IMR-90 (cell line): ENCODE measurements at regions not wholly inside any gene's neighbourhood (a gene's known extent, or its start where the extent isn't known, plus 50 kb on each side); places are given as distances from the start of the nearest gene placed in this dataset.
A peak's percentile ranks its signal among the peaks of the same experiment; 100 is the strongest.

Experiments
- ATAC-seq: fragments of 200-7000 bp; cut with Tn5 transposase; 2 replicates; pipeline ENCODE4 v1.9.1; 2020; ENCODE audit warnings: low read depth, mild to moderate bottlenecking, moderate library complexity
- BruUV-seq: library from RNA; stranded (reverse); fragments of 400-500 nt; replicated peaks from 2 replicates; lab custom pipeline; 2021; lab: Mats Ljungman, UMichigan
- CTCF ChIA-PET: fragments of 300-600 bp; formaldehyde crosslinking; extraction: SDS; loops from one replicate; lab custom pipeline; 2021; ENCODE audit warnings: antibody characterized with exemption; lab: Yijun Ruan, JAX
- POLR2A ChIA-PET: fragments of 300-600 bp; sonication (Branson Sonifier 250); formaldehyde crosslinking; loops from one replicate; lab custom pipeline; 2022; ENCODE audit warnings: antibody characterized with exemption; ENCODE audit not compliant: unreplicated experiment; lab: Charles Lee
- DNase-seq: peaks from one replicate; pipeline ENCODE4 v3.0.0; 2013
- H2AFZ ChIP-seq: replicated peaks from 2 replicates; pipeline ENCODE3; 2013; ENCODE audit warnings: low read length, mild to moderate bottlenecking; ENCODE audit not compliant: poor library complexity
- H2AK5ac ChIP-seq: 2 replicates; pipeline ENCODE4 v1.6.1; 2013; ENCODE audit warnings: low read depth, low read length, inconsistent platforms
- H2AK9ac ChIP-seq: replicated peaks from 2 replicates; pipeline ENCODE3; 2013; ENCODE audit warnings: mild to moderate bottlenecking, low read depth, low read length, moderate library complexity; ENCODE audit not compliant: poor library complexity
- H2BK120ac ChIP-seq: 2 replicates; pipeline ENCODE4 v1.6.1; 2013; ENCODE audit warnings: low read depth, low read length, inconsistent platforms
- H2BK15ac ChIP-seq: 3 replicates; pipeline ENCODE4 v1.6.1; 2013; ENCODE audit warnings: low read depth, low read length, inconsistent platforms
- H2BK20ac ChIP-seq: 2 replicates; pipeline ENCODE4 v1.6.1; 2013; ENCODE audit warnings: low read depth, mild to moderate bottlenecking, inconsistent platforms, low read length, moderate library complexity
- H2BK5ac ChIP-seq: 2 replicates; pipeline ENCODE4 v1.6.1; 2013; ENCODE audit warnings: mild to moderate bottlenecking, low read depth, low read length, inconsistent platforms; ENCODE audit not compliant: poor library complexity, severe bottlenecking
- H3K14ac ChIP-seq: replicated peaks from 2 replicates; pipeline ENCODE4 v1.6.1; 2013; ENCODE audit warnings: low read depth, low read length, inconsistent platforms
- H3K18ac ChIP-seq: 2 replicates; pipeline ENCODE4 v1.6.1; 2013; ENCODE audit warnings: low read depth, low read length, control low read depth
- H3K23ac ChIP-seq: 2 replicates; pipeline ENCODE4 v1.6.1; 2013; ENCODE audit warnings: low read depth, low read length, inconsistent platforms
- H3K27ac ChIP-seq: 2 replicates; pipeline ENCODE4 v1.5.1; 2013; ENCODE audit warnings: mild to moderate bottlenecking, control low read depth, low read length; ENCODE audit not compliant: insufficient read depth
- H3K27me3 ChIP-seq: 2 replicates; pipeline ENCODE4 v1.6.1; 2013; ENCODE audit warnings: low read length; ENCODE audit not compliant: control insufficient read depth, insufficient read depth
- H3K36me3 ChIP-seq: 2 replicates; pipeline ENCODE4 v1.6.1; 2013; ENCODE audit warnings: low read length, mixed read lengths; ENCODE audit not compliant: control insufficient read depth, insufficient read depth
- H3K4ac ChIP-seq: 2 replicates; pipeline ENCODE4 v1.6.1; 2013; ENCODE audit warnings: low read depth, low read length, inconsistent platforms
- H3K4me1 ChIP-seq: 2 replicates; pipeline ENCODE4 v1.6.1; 2013; ENCODE audit warnings: low read length, mixed read lengths; ENCODE audit not compliant: control insufficient read depth, insufficient read depth
- H3K4me2 ChIP-seq: 2 replicates; pipeline ENCODE4 v1.6.1; 2013; ENCODE audit warnings: low read depth, mild to moderate bottlenecking, control low read depth, low read length, moderate library complexity
- H3K4me3 ChIP-seq: 2 replicates; pipeline ENCODE4 v1.5.1; 2013; ENCODE audit warnings: low read depth, mild to moderate bottlenecking, control low read depth, low read length, moderate library complexity; ENCODE audit not compliant: insufficient read depth
- H3K56ac ChIP-seq: 2 replicates; pipeline ENCODE4 v1.6.1; 2013; ENCODE audit warnings: low read length, inconsistent platforms; ENCODE audit not compliant: insufficient read depth; ENCODE audit errors: extremely low read depth
- H3K79me1 ChIP-seq, 2 experiments: 2 replicates each; pipeline ENCODE4 v1.6.1; 2013; ENCODE audit warnings: low read length in 2 of 2, inconsistent platforms in 1 of 2, low read depth in 1 of 2
- H3K9ac ChIP-seq: 2 replicates; pipeline ENCODE4 v1.6.1; 2013; ENCODE audit warnings: low read depth, low read length, control low read depth
- H3K9me1 ChIP-seq: 2 replicates; pipeline ENCODE4 v1.6.1; 2013; ENCODE audit warnings: low read length, inconsistent platforms; ENCODE audit not compliant: insufficient read depth
- H3K9me3 ChIP-seq: 2 replicates; pipeline ENCODE4 v1.6.1; 2013; ENCODE audit warnings: low read length; ENCODE audit not compliant: control insufficient read depth, insufficient read depth
- H4K20me1 ChIP-seq: 2 replicates; pipeline ENCODE4 v1.6.1; 2013; ENCODE audit warnings: low read length, inconsistent platforms; ENCODE audit not compliant: insufficient read depth
- H4K5ac ChIP-seq: 2 replicates; pipeline ENCODE4 v1.6.1; 2013; ENCODE audit warnings: mild to moderate bottlenecking, low read depth, low read length, control low read depth
- H4K8ac ChIP-seq, 2 experiments: 2 replicates each; pipeline ENCODE4 v1.6.1; 2013; ENCODE audit warnings: low read depth in 2 of 2, low read length in 2 of 2, control low read depth in 1 of 2, inconsistent platforms in 1 of 2
- H4K91ac ChIP-seq: 2 replicates; pipeline ENCODE4 v1.6.1; 2013; ENCODE audit warnings: low read depth, low read length, inconsistent platforms; ENCODE audit not compliant: insufficient read depth
- BHLHE40 ChIP-seq: fragments of 150-350 bp; IDR thresholded peaks from 2 replicates; pipeline ENCODE4 v1.6.1; 2016; ENCODE audit warnings: mild to moderate bottlenecking, low read depth, low read length
- CEBPB ChIP-seq: IDR thresholded peaks from 2 replicates; pipeline ENCODE4 v1.6.1; 2012; ENCODE audit warnings: low read depth, low read length, improper control_type of control experiment
- CHD1 ChIP-seq: IDR thresholded peaks from 2 replicates; pipeline ENCODE4 v1.6.1; 2012; ENCODE audit warnings: low read depth, low read length, improper control_type of control experiment
- ELK1 ChIP-seq: fragments of 150-350 bp; IDR thresholded peaks from 2 replicates; pipeline ENCODE4 v1.6.1; 2016; ENCODE audit warnings: low read depth, mild to moderate bottlenecking, low read length, moderate library complexity, borderline replicate concordance
- FOS ChIP-seq: fragments of 150-350 bp; IDR thresholded peaks from 2 replicates; pipeline ENCODE4 v1.6.1; 2016; ENCODE audit warnings: low read depth, low read length
- MAFK ChIP-seq: IDR thresholded peaks from 2 replicates; pipeline ENCODE4 v1.6.1; 2012; ENCODE audit warnings: low read depth, low read length, improper control_type of control experiment
- MAZ ChIP-seq: IDR thresholded peaks from 2 replicates; pipeline ENCODE4 v1.6.1; 2012; ENCODE audit warnings: low read depth, mild to moderate bottlenecking, low read length, improper control_type of control experiment, moderate library complexity, borderline replicate concordance
- NFE2L2 ChIP-seq: fragments of 150-350 bp; IDR thresholded peaks from 2 replicates; pipeline ENCODE4 v1.6.1; 2016; ENCODE audit warnings: low read depth, mild to moderate bottlenecking, low read length
- POLR2A ChIP-seq: IDR thresholded peaks from 2 replicates; pipeline ENCODE4 v1.6.1; 2012; ENCODE audit warnings: mild to moderate bottlenecking, low read depth, low read length
- RAD21 ChIP-seq: IDR thresholded peaks from 2 replicates; pipeline ENCODE4 v1.6.1; 2012; ENCODE audit warnings: low read length, improper control_type of control experiment
- RCOR1 ChIP-seq: IDR thresholded peaks from 2 replicates; pipeline ENCODE4 v1.6.1; 2012; ENCODE audit warnings: mild to moderate bottlenecking, low read length, improper control_type of control experiment; ENCODE audit not compliant: insufficient replicate concordance
- SMC3 ChIP-seq: fragments of 150-350 bp; IDR thresholded peaks from 2 replicates; pipeline ENCODE4 v1.6.1; 2016; ENCODE audit warnings: low read depth, mild to moderate bottlenecking, antibody characterized with exemption, low read length, moderate library complexity
- WGBS, 2 experiments: methylation state at CpG; one replicate each; pipeline versions ENCODE4 v1.1.5 to v1.1.7; 2013; ENCODE audit warnings: missing lambda C conversion rate in 2 of 2; ENCODE audit not compliant: insufficient read length in 1 of 2; ENCODE audit errors: extremely low coverage in 2 of 2; 5-methylcytosine and 5-hydroxymethylcytosine counted together
- dilution Hi-C: fragments of 300-500 bp; cut with HindIII; formaldehyde crosslinking; loops from one replicate; pipeline ENCODE4 v1.14.3; 2018; ENCODE audit warnings: low sequenced_read_pairs; ENCODE audit not compliant: unreplicated experiment
- in situ Hi-C: fragments of 300-500 bp; cut with MboI; formaldehyde crosslinking; loops from 3 replicates; pipeline ENCODE4 v1.14.3; 2019; ENCODE audit warnings: low sequenced_read_pairs, inconsistent platforms, mixed read lengths
- intact Hi-C: fragments of 100-400 bp; cut with micrococcal nuclease; formaldehyde crosslinking; loops from 2 replicates; pipeline ENCODE4 v1.10.0; 2022
- TF ChIP-seq, protein P1 (sequence below): conservative IDR thresholded peaks from 2 replicates; pipeline ENCODE4 v1.5.1; 2012; ENCODE audit warnings: mild to moderate bottlenecking, low read depth, low read length, improper control_type of control experiment
- TF ChIP-seq, protein P2 (sequence below): fragments of 150-350 bp; IDR thresholded peaks from 2 replicates; pipeline ENCODE4 v1.6.1; 2017; ENCODE audit warnings: mild to moderate bottlenecking, antibody characterized with exemption, low read length, low read depth

DNA sequence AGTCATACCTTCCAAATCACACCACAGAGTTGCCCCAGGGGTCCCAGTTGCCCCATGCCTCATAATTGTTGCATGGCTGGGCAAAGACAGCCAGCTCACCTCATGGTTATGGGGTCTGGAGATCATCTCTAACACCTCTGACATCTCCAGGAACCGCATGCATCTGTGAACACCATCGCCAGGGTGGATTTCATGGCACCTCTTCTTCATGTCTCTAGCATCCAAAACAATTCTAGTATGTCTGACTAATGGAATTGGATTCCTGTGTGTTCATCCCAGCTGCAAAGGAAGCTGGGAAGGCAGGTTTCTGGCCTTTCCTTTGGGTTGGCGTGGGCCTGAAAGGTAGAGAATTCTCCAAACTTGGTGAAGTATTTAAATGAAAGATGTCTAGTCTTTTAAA is 122.3 kb upstream of the ABCA1 start:
- in situ Hi-C loops (no loop called here), intact Hi-C loops (loop anchor here (10.0 kb wide), 1 partner anchor 195 kb away; the partner anchor contains the start of gene SLC44A1), dilution Hi-C loops (no loop called here)
- no peak overlapping the region for H3K27ac ChIP-seq
- no peak overlapping the region for H2BK5ac ChIP-seq
- no peak overlapping the region for H3K4me3 ChIP-seq
- TF ChIP-seq, protein P1, sequence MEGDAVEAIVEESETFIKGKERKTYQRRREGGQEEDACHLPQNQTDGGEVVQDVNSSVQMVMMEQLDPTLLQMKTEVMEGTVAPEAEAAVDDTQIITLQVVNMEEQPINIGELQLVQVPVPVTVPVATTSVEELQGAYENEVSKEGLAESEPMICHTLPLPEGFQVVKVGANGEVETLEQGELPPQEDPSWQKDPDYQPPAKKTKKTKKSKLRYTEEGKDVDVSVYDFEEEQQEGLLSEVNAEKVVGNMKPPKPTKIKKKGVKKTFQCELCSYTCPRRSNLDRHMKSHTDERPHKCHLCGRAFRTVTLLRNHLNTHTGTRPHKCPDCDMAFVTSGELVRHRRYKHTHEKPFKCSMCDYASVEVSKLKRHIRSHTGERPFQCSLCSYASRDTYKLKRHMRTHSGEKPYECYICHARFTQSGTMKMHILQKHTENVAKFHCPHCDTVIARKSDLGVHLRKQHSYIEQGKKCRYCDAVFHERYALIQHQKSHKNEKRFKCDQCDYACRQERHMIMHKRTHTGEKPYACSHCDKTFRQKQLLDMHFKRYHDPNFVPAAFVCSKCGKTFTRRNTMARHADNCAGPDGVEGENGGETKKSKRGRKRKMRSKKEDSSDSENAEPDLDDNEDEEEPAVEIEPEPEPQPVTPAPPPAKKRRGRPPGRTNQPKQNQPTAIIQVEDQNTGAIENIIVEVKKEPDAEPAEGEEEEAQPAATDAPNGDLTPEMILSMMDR: no peak
- no peak for TF ChIP-seq CHD1
- no peak for TF ChIP-seq RCOR1
- no peak for TF ChIP-seq CEBPB
- TF ChIP-seq SMC3: no peak
- TF ChIP-seq NFE2L2: no peak
- TF ChIP-seq BHLHE40: no peak
- no peak for TF ChIP-seq POLR2A
- TF ChIP-seq RAD21: no peak
- TF ChIP-seq MAFK: no peak
- no peak for TF ChIP-seq ELK1
- TF ChIP-seq, protein P2, sequence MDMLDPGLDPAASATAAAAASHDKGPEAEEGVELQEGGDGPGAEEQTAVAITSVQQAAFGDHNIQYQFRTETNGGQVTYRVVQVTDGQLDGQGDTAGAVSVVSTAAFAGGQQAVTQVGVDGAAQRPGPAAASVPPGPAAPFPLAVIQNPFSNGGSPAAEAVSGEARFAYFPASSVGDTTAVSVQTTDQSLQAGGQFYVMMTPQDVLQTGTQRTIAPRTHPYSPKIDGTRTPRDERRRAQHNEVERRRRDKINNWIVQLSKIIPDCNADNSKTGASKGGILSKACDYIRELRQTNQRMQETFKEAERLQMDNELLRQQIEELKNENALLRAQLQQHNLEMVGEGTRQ: no peak
- TF ChIP-seq FOS: no peak
- no peak for TF ChIP-seq MAZ
- no TSS peak for BruUV-seq
- H2BK20ac ChIP-seq: peak overlapping the region; percentile 20; the same call in 1 of the 2 replicates
- peak overlapping the region; percentile 12; the same call in 2 of the 3 replicates for H2BK15ac ChIP-seq
- H3K18ac ChIP-seq: peak overlapping the region; percentile 17; the same call in 1 of the 2 replicates
- no peak; the same call in 1 of the 2 replicates for ATAC-seq
- no peaks in the 10 kb centered on the region for H3K36me3 ChIP-seq
- no peaks in the 10 kb centered on the region for H3K27me3 ChIP-seq
- no peak overlapping the region for H3K9ac ChIP-seq
- H3K4me1 ChIP-seq: peaks cover 12% of the 10 kb centered on the region
- no peak overlapping the region for H2BK120ac ChIP-seq
- H2AK5ac ChIP-seq: no peak overlapping the region
- H2AK9ac ChIP-seq: no peak overlapping the region
- H2AFZ ChIP-seq: peak overlapping the region; percentile 36
- ChIA-PET POLR2A (no interaction called here), CTCF (no interaction called here)
- no peaks in the 10 kb centered on the region; a peak in 1 of 4 replicates for H3K79me1 ChIP-seq
- no peaks in the 10 kb centered on the region for H4K20me1 ChIP-seq
- 0 out of 4 replicates have a peak overlapping the region, but pooled peaks of 1 of the 2 experiments have one; percentile 40 for H4K8ac ChIP-seq
- peak overlapping the region; percentile 28; the same call in 1 of the 2 replicates for H3K14ac ChIP-seq
- H4K5ac ChIP-seq: no peak overlapping the region
- peaks cover 7% of the 10 kb centered on the region for H3K9me1 ChIP-seq
- no peak overlapping the region for H3K56ac ChIP-seq
- peak overlapping the region; percentile 16; the same call in 1 of the 2 replicates for H3K4ac ChIP-seq
- H3K4me2 ChIP-seq: no peak overlapping the region
- H3K9me3 ChIP-seq: no peaks in the 10 kb centered on the region
- DNase-seq: peak; percentile 51
- H3K23ac ChIP-seq: no peak overlapping the region
- WGBS, 2 experiments: no CpG with 5 or more reads among the region's 3 CpGs
- H4K91ac ChIP-seq: peak overlapping the region; percentile 7; the same call in 1 of the 2 replicates
